Common myeloid progenitor, CD34-positive (primary cell): ENCODE measurements at regions not wholly inside any gene's neighbourhood (a gene's known extent, or its start where the extent isn't known, plus 50 kb on each side); places are given as distances from the start of the nearest gene placed in this dataset.

Experiments used
- CTCF ChIA-PET: fragments of 350-600 bp; sonication (Branson Sonifier 250); formaldehyde crosslinking; loops from one replicate; lab custom pipeline; 2021; ENCODE audit warnings: antibody characterized with exemption; lab: Charles Lee
- POLR2A ChIA-PET: fragments of 350-600 bp; sonication (Branson Sonifier 250); formaldehyde crosslinking; loops from one replicate; lab custom pipeline; 2021; ENCODE audit warnings: antibody characterized with exemption; lab: Charles Lee
- DNase-seq, 3 donors: peaks; one replicate each; pipeline versions ENCODE4 v3.0.0 to v3.0.0-alpha.2; 2013
- H3K27ac ChIP-seq, 2 experiments: 1 replicate in 1 of 2; 2 replicates in 1 of 2; pipeline ENCODE4 v1.7.0; 2013; ENCODE audit warnings: inconsistent platforms in 2 of 2, low read length in 2 of 2, mild to moderate bottlenecking in 2 of 2, low read depth in 1 of 2, moderate library complexity in 1 of 2; ENCODE audit not compliant: severe bottlenecking in 2 of 2, insufficient read depth in 1 of 2, poor library complexity in 1 of 2
- H3K27me3 ChIP-seq, 5 experiments: replicated peaks in 2 of 5; 1 replicate in 3 of 5; 2 replicates in 2 of 5; pipeline versions ENCODE4 v1.6.1 to v1.7.0; 2013; ENCODE audit warnings: low read length in 4 of 5, mild to moderate bottlenecking in 2 of 5, moderate library complexity in 2 of 5, inconsistent platforms in 1 of 5; ENCODE audit not compliant: insufficient read depth in 5 of 5, control insufficient read depth in 4 of 5
- H3K36me3 ChIP-seq, 4 experiments: 1 replicate in 2 of 4; 2 replicates in 2 of 4; pipeline versions ENCODE4 v1.6.1 to v1.7.0; 2013; ENCODE audit warnings: low read length in 3 of 4, control low read depth in 1 of 4, mild to moderate bottlenecking in 1 of 4; ENCODE audit not compliant: control insufficient read depth in 4 of 4, insufficient read depth in 4 of 4
- H3K4me1 ChIP-seq, 4 experiments: 1 replicate in 3 of 4; 2 replicates in 1 of 4; pipeline versions ENCODE4 v1.6.1 to v1.7.1; 2013; ENCODE audit warnings: low read length in 3 of 4, mild to moderate bottlenecking in 3 of 4, control low read depth in 1 of 4, inconsistent platforms in 1 of 4, moderate library complexity in 1 of 4; ENCODE audit not compliant: control insufficient read depth in 4 of 4, insufficient read depth in 4 of 4; ENCODE audit errors: control extremely low read depth in 1 of 4
- H3K4me3 ChIP-seq, 7 experiments: 1 replicate in 4 of 7; 2 replicates in 3 of 7; pipeline versions ENCODE4 v1.5.1 to v1.7.0; 2013; ENCODE audit warnings: mild to moderate bottlenecking in 7 of 7, low read length in 6 of 7, moderate library complexity in 6 of 7, inconsistent platforms in 2 of 7, low read depth in 2 of 7, control low read depth in 1 of 7; ENCODE audit not compliant: insufficient read depth in 4 of 7, control insufficient read depth in 1 of 7; ENCODE audit errors: extremely low read depth in 1 of 7
- H3K9me3 ChIP-seq, 5 experiments: 1 replicate in 4 of 5; 2 replicates in 1 of 5; pipeline versions ENCODE4 v1.6.1 to v1.7.1; 2013; ENCODE audit warnings: low read length in 4 of 5, mild to moderate bottlenecking in 2 of 5, inconsistent platforms in 1 of 5, low read depth in 1 of 5, moderate library complexity in 1 of 5; ENCODE audit not compliant: control insufficient read depth in 4 of 5, insufficient read depth in 2 of 5; ENCODE audit errors: control extremely low read depth in 1 of 5
- WGBS: methylation state at CpG from one replicate; pipeline ENCODE4 v1.1.5; 2013; ENCODE audit not compliant: insufficient coverage; 5-methylcytosine and 5-hydroxymethylcytosine counted together

DNA sequence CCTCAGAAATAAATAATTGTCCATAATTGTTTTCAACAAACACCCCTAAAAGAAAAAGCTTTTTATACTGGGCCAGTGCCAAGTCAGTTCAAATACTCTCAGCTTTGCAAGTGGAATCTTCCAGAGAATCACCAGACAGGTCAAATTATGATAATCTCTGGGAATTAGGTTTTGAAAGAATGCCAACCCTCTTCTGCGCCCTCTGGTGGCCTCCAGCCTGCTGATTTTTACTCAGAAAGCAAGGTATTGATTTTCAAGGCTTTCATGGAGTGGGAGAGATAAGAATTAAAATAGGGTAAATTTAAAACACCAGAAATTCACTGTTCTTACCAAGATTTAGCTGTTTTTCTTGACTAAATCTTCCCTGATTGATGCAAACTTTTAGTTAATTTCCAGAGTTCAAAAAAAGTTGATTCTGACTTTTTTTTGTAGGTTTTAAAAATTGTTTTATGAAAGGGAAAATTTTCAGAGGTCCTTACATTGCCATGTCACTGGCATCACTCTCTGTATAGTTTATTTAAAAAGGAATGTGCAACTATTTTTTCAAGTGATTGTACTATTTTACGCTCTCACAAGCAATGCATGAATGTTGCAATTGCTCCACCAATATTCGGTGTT is 282.9 kb upstream of the TNP1 start:
- H3K36me3 ChIP-seq: no peaks in the 10 kb centered on the region
- no peak overlapping the region for H3K27ac ChIP-seq
- no CpG with 5 or more reads among the region's 3 CpGs for WGBS
- peaks cover 6 to 19% (median 9%) of the 10 kb centered on the region in 5 experiments for H3K9me3 ChIP-seq
- H3K4me1 ChIP-seq: no peaks in the 10 kb centered on the region
- no peaks in the 10 kb centered on the region for H3K27me3 ChIP-seq
- DNase-seq: no peak
- POLR2A ChIA-PET: no interaction called here
- no peak overlapping the region for H3K4me3 ChIP-seq
- CTCF ChIA-PET: interaction anchor here (0.8 to 1.3 kb wide), 3 partner anchors 17 to 65 kb away, joined by 3 read pairs; no protein-coding TSS in a partner anchor

DNA sequence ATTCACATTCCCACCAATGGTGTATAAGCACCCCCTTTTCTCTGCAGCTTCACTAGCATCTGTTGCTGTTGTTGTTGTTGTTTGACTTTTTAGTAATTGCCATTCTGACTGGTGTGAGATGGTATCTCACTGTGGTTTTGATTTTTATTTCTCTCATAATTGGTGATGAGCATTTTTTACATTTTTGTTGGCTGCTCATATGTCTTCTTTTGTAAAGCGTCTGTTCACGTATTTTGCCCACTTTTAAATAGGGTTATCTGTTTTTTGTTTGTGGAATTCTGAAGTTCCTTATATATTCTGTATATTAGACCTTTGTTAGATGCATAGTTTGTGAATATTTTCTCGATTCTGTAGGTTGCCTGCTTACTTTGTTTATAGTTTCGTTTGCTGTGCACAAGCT is 278.4 kb upstream of the TNP1 start:
- no peaks in the 10 kb centered on the region for H3K36me3 ChIP-seq
- H3K9me3 ChIP-seq: peaks cover 6 to 24% (median 9%) of the 10 kb centered on the region in 5 experiments
- no peaks in the 10 kb centered on the region for H3K4me1 ChIP-seq
- H3K27me3 ChIP-seq: no peaks in the 10 kb centered on the region
- no peak overlapping the region for H3K4me3 ChIP-seq
- no peak for DNase-seq
- CTCF ChIA-PET: no interaction called here
- WGBS: 80% methylated on average over 1 of the region's 4 CpGs
- POLR2A ChIA-PET: no interaction called here
- H3K27ac ChIP-seq: no peak overlapping the region

DNA sequence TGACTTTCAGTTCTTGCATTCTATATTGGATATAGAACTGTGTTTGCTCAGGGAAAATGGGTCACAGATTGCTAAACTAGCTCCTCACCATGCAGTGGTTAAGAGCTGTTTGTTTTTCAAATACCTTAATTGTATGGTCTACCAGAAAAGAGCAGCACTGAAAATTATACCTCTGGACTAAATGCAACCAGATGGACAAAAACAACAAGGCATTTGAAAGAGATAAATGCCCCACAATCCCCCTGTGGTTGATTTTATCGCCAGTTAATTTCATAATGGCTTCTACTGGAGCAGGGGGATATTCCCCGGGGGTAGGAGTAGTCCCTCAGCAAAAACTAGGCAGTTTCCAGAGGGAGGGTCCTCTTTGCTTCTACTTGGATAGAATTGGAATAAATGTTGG is 267.9 kb upstream of the TNP1 start:
- Histone ChIP-seq H3K9me3 (peaks cover 0 to 2% (median 0%) of the 10 kb centered on the region in 5 experiments), H3K4me3 (no peak overlapping the region), H3K36me3 (no peaks in the 10 kb centered on the region), H3K4me1 (no peaks in the 10 kb centered on the region), H3K27me3 (peaks cover 0 to 4% (median 0%) of the 10 kb centered on the region in 5 experiments), H3K27ac (no peak overlapping the region)
- CTCF ChIA-PET: interaction anchor here (1.0 kb wide), 1 partner anchor 20 kb away, joined by 4 read pairs; no protein-coding TSS in a partner anchor
- DNase-seq: no peak
- 88% methylated on average over 2 of the region's 2 CpGs for WGBS
- POLR2A ChIA-PET: no interaction called here

DNA sequence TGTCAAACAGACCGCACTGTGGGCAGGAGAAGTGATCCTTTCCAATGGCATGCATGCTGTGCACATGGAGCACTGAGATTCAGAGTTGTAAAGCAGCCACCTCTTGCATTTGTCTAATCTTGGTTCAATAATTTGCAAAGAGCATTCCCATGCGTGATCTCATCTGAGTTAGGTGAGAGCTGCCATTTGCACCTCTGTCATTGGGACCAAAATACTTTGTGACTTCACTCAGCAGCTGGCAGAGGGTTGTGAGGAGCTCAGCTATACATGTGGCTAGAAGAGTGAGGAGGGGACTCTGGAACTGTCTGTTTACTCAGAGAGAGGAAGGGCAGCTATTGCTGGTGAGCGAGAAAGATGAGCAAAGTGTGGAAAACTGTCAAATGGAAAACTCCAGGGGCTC is 265.1 kb upstream of the TNP1 start:
- Histone ChIP-seq H3K27ac (no peak overlapping the region), H3K4me3 (no peak overlapping the region), H3K9me3 (peaks cover 0 to 2% (median 0%) of the 10 kb centered on the region in 5 experiments), H3K36me3 (no peaks in the 10 kb centered on the region), H3K4me1 (no peaks in the 10 kb centered on the region), H3K27me3 (peaks cover 0 to 4% (median 0%) of the 10 kb centered on the region in 5 experiments)
- no peak for DNase-seq
- CTCF ChIA-PET: no interaction called here
- POLR2A ChIA-PET: no interaction called here
- WGBS: 100% methylated on average over 2 of the region's 3 CpGs

- WGBS: 100% methylated on average over 1 of the region's 2 CpGs
- H3K27ac ChIP-seq: no peak overlapping the region
- POLR2A ChIA-PET: no interaction called here
- no peak overlapping the region for H3K4me3 ChIP-seq
- no peaks in the 10 kb centered on the region for H3K4me1 ChIP-seq
- peaks cover 0 to 2% (median 0%) of the 10 kb centered on the region in 5 experiments for H3K9me3 ChIP-seq
- DNase-seq: no peak
- no peaks in the 10 kb centered on the region for H3K36me3 ChIP-seq
- CTCF ChIA-PET: no interaction called here
- H3K27me3 ChIP-seq: peaks cover 0 to 4% (median 0%) of the 10 kb centered on the region in 5 experiments
Observed at GRCh38 chr2:217124050-217124449, 264.2 kb upstream of the TNP1 start.

DNA sequence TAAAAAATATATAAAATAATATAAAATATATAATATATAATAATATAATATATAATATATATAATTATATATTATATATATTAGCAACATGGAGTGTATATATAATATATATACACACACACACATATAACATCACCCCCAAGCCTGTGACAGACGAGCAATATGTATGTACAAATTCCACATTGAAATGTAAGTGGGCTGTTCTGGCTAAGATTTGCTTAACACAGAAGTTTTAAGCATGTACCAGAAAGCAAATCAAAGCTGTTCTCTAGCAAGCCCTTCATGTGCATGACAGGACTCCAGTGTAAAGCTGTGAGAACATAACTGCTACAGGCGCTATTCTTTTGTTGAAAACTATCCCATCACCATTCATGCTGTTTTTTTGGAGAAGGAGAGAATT is 261.7 kb upstream of the TNP1 start:
- CTCF ChIA-PET: no interaction called here
- Histone ChIP-seq H3K27ac (no peak overlapping the region), H3K36me3 (no peaks in the 10 kb centered on the region), H3K4me1 (no peaks in the 10 kb centered on the region), H3K27me3 (peaks cover 0 to 4% (median 0%) of the 10 kb centered on the region in 5 experiments), H3K4me3 (no peak overlapping the region), H3K9me3 (no peaks in the 10 kb centered on the region)
- POLR2A ChIA-PET: no interaction called here
- WGBS: no CpG with 5 or more reads among the region's 2 CpGs
- no peak for DNase-seq

DNA sequence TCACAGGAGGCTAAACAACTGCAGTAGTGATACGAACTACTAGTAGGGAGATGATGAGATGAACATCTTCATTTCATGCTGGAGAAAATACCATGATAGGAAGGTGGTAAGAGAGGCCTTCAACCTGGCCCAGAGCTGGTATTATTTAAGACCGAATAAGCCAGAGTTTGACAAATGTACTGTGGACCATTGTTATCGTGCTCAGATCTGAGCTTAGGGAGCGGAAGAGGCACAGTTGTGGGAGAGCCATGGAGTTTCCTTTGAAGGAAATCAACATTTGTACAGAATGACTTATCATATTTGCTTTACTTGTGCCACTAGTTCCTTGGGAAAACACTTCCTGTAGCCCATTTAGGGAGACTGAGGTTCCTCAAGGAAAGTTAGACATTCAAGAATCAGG is 260.6 kb upstream of the TNP1 start:
- CTCF ChIA-PET: no interaction called here
- Histone ChIP-seq H3K4me1 (no peaks in the 10 kb centered on the region), H3K9me3 (no peaks in the 10 kb centered on the region), H3K27ac (no peak overlapping the region), H3K27me3 (peaks cover 0 to 8% (median 0%) of the 10 kb centered on the region in 5 experiments), H3K36me3 (no peaks in the 10 kb centered on the region), H3K4me3 (no peak overlapping the region)
- POLR2A ChIA-PET: no interaction called here
- WGBS: 95% methylated on average over 3 of the region's 4 CpGs
- DNase-seq: no peak
